Transverse colon (tissue), 3 donors: ENCODE measurements at regions not wholly inside any gene's neighbourhood (a gene's known extent, or its start where the extent isn't known, plus 50 kb on each side); places are given as distances from the start of the nearest gene placed in this dataset.

Experiments
- CTCF ChIP-seq, 5 experiments: fragments of 200-600 bp in 3 of 5; fragments of 450-650 bp in 2 of 5; sonication (generic) in 3 of 5; IDR thresholded peaks; 1 replicate in 2 of 5; 2 replicates in 3 of 5; pipeline ENCODE4 v1.5.1; 2016 to 2017; ENCODE audit warnings: antibody characterized with exemption in 5 of 5, inconsistent platforms in 3 of 5, mild to moderate bottlenecking in 2 of 5, moderate library complexity in 1 of 5
- POLR2A ChIP-seq: fragments of 450-650 bp; IDR thresholded peaks from one replicate; pipeline ENCODE4 v1.6.1; 2016; ENCODE audit warnings: antibody characterized with exemption, mild to moderate bottlenecking, moderate library complexity

- TF ChIP-seq CTCF (IDR thresholded peaks at IDR 0.05): no peak
- TF ChIP-seq POLR2A: no peak
Measured at GRCh38 chr7:155363146-155363539, 65.5 kb downstream of the INSIG1 start.
